Head of caudate nucleus (tissue), 42 donors: ENCODE measurements at regions not wholly inside any gene's neighbourhood (a gene's known extent, or its start where the extent isn't known, plus 50 kb on each side); places are given as distances from the start of the nearest gene placed in this dataset.

ENCODE experiments used
- DNase-seq, 42 donors: peaks; one replicate each; pipeline versions ENCODE4 v3.0.0 to v3.0.0-alpha.2; 2020 to 2021; ENCODE audit warnings: mixed read lengths in 7 of 42
- intact Hi-C: fragments of 100-400 bp; cut with DNase I; formaldehyde crosslinking; loops from one replicate; pipeline ENCODE4 v1.15.0; 2022

- intact Hi-C loops = no loop called here
- no peak for DNase-seq
These were observed 418.6 kb downstream of the SLC16A7 start for GRCh38 chr12:60014436-60014835.

GRCh38 chr12:60020068-60020467, 424.2 kb downstream of the SLC16A7 start:
- DNase-seq = no peak
- intact Hi-C loops = no loop called here

- DNase-seq = no peak
- intact Hi-C loops = no loop called here
These were observed 425.4 kb downstream of the SLC16A7 start for GRCh38 chr12:60021235-60021634.

GRCh38 chr12:60027266-60027665, 431.4 kb downstream of the SLC16A7 start:
- DNase-seq = no peak
- intact Hi-C loops = no loop called here

- intact Hi-C loops = no loop called here
- no peak for DNase-seq
These were observed 438.3 kb downstream of the SLC16A7 start for GRCh38 chr12:60034147-60034546.

GRCh38 chr12:60035835-60036234, 440.0 kb downstream of the SLC16A7 start:
- intact Hi-C loops = no loop called here
- DNase-seq = peak in 4 of 42 donors; percentile 2 to 30 (median 6)

GRCh38 chr12:60042835-60043234, 447.0 kb downstream of the SLC16A7 start:
- DNase-seq = no peak
- intact Hi-C loops = no loop called here

- DNase-seq = no peak
- intact Hi-C loops = no loop called here
These were observed 447.4 kb downstream of the SLC16A7 start for GRCh38 chr12:60043236-60043635.

GRCh38 chr12:60052483-60052882, 456.7 kb downstream of the SLC16A7 start:
- intact Hi-C loops = no loop called here
- no peak for DNase-seq

GRCh38 chr12:60059180-60059579, 463.4 kb downstream of the SLC16A7 start:
- intact Hi-C loops = no loop called here
- no peak for DNase-seq

- intact Hi-C loops = no loop called here
- DNase-seq = no peak
These were observed 470.8 kb downstream of the SLC16A7 start for GRCh38 chr12:60066655-60067054.

- DNase-seq = no peak
- intact Hi-C loops = no loop called here
These were observed 474.7 kb downstream of the SLC16A7 start for GRCh38 chr12:60070552-60070951.

- intact Hi-C loops = no loop called here
- no peak for DNase-seq
These were observed 475.9 kb downstream of the SLC16A7 start for GRCh38 chr12:60071759-60072191.

- no peak for DNase-seq
- intact Hi-C loops = no loop called here
These were observed 477.1 kb downstream of the SLC16A7 start for GRCh38 chr12:60072911-60073310.

- intact Hi-C loops = no loop called here
- no peak for DNase-seq
These were observed 479.3 kb downstream of the SLC16A7 start for GRCh38 chr12:60075091-60075490.

- intact Hi-C loops = no loop called here
- DNase-seq = no peak
These were observed 482.2 kb downstream of the SLC16A7 start for GRCh38 chr12:60078026-60078425.

- intact Hi-C loops = no loop called here
- no peak for DNase-seq
These were observed 497.6 kb downstream of the SLC16A7 start for GRCh38 chr12:60093428-60093827.

GRCh38 chr12:60094436-60094835, 498.6 kb downstream of the SLC16A7 start:
- no peak for DNase-seq
- intact Hi-C loops = no loop called here

- no peak for DNase-seq
- intact Hi-C loops = no loop called here
These were observed 500.9 kb downstream of the SLC16A7 start for GRCh38 chr12:60096727-60097126.

GRCh38 chr12:60100160-60100559, 504.3 kb downstream of the SLC16A7 start:
- DNase-seq = no peak
- intact Hi-C loops = no loop called here

GRCh38 chr12:60100852-60101251, 505.0 kb downstream of the SLC16A7 start:
- intact Hi-C loops = no loop called here
- DNase-seq = no peak

- intact Hi-C loops = no loop called here
- no peak for DNase-seq
These were observed 505.9 kb downstream of the SLC16A7 start for GRCh38 chr12:60101715-60102114.
